HCT116 (cell line): ENCODE measurements at regions not wholly inside any gene's neighbourhood (a gene's known extent, or its start where the extent isn't known, plus 50 kb on each side); places are given as distances from the start of the nearest gene placed in this dataset.

Experiments used
- ATAC-seq: fragments of 200-7000 bp; cut with Tn5 transposase; 2 replicates; pipeline ENCODE4 v1.9.1; 2020; ENCODE audit warnings: mild to moderate bottlenecking, moderate library complexity
- BruUV-seq: library from RNA; stranded (reverse); fragments of 400-500 nt; replicated peaks from 2 replicates; lab custom pipeline; 2021; lab: Mats Ljungman, UMichigan
- CTCF ChIA-PET: fragments of 300-600 bp; sonication (Branson Sonifier 250); formaldehyde crosslinking; loops from one replicate; lab custom pipeline; 2021; ENCODE audit warnings: antibody characterized with exemption; lab: Charles Lee
- POLR2A ChIA-PET: fragments of 300-600, 350-600 bp; sonication (Branson Sonifier 250); formaldehyde crosslinking; loops from one replicate; lab custom pipeline; 2021; ENCODE audit warnings: antibody characterized with exemption; lab: Charles Lee
- RAD21 ChIA-PET, 2 experiments: fragments of 300-600 bp; sonication (Branson Sonifier 250); formaldehyde crosslinking; loops; one replicate each; lab custom pipeline; 2023; ENCODE audit warnings: low total read pairs in 2 of 2; ENCODE audit not compliant: uncharacterized antibody in 2 of 2, unreplicated experiment in 2 of 2, low non-redundant PET in 1 of 2; lab: Charles Lee
- DNase-seq: peaks from one replicate; pipeline ENCODE4 v3.0.0-alpha.2; 2010; ENCODE audit warnings: low read depth, low spot score
- H2AFZ ChIP-seq: fragments of 200-600 bp; shearing (Covaris generic), sonication (generic); 2 replicates; pipeline ENCODE4 v1.6.1; 2017; ENCODE audit warnings: low read depth, mixed run types, mixed read lengths, antibody characterized with exemption, low read length; ENCODE audit not compliant: poor library complexity, severe bottlenecking
- H3K27ac ChIP-seq: 2 replicates; pipeline ENCODE4 v1.5.1; 2012; ENCODE audit warnings: low read depth, low read length
- H3K27me3 ChIP-seq: fragments of 200-600 bp; sonication (generic); 2 replicates; pipeline ENCODE4 v1.6.1; 2016; ENCODE audit warnings: mixed run types, low read length, mixed read lengths; ENCODE audit not compliant: insufficient read depth
- H3K36me3 ChIP-seq, 2 experiments: fragments of 200-500 bp in 1 of 2; fragments of 200-600 bp in 1 of 2; sonication (Bioruptor generic) in 1 of 2; sonication (generic) in 1 of 2; 2 replicates each; pipeline versions ENCODE4 v1.5.1 to v1.6.1; 2014 to 2016; ENCODE audit warnings: low read length in 2 of 2, inconsistent platforms in 1 of 2, mixed read lengths in 1 of 2, mixed run types in 1 of 2; ENCODE audit not compliant: insufficient read depth in 2 of 2, control insufficient read depth in 1 of 2
- H3K4me1 ChIP-seq, 2 experiments: fragments of 200-600 bp in 1 of 2; sonication (generic) in 1 of 2; 2 replicates each; pipeline versions ENCODE4 v1.5.1 to v1.6.1; 2012 to 2017; ENCODE audit warnings: low read length in 2 of 2, inconsistent platforms in 1 of 2, mild to moderate bottlenecking in 1 of 2, mixed read lengths in 1 of 2, mixed run types in 1 of 2, moderate library complexity in 1 of 2; ENCODE audit not compliant: insufficient read depth in 2 of 2, control insufficient read depth in 1 of 2
- H3K4me2 ChIP-seq: fragments of 200-600 bp; sonication (generic); 2 replicates; pipeline ENCODE4 v1.6.1; 2017; ENCODE audit warnings: mixed run types, low read length, mixed read lengths
- H3K4me3 ChIP-seq, 2 experiments: fragments of 200-600 bp in 1 of 2; sonication (generic) in 1 of 2; replicated peaks in 1 of 2; 2 replicates each; pipeline ENCODE4 v1.5.1; 2011 to 2016; ENCODE audit warnings: low read length in 2 of 2, control low read depth in 1 of 2, low read depth in 1 of 2, mild to moderate bottlenecking in 1 of 2, mixed read lengths in 1 of 2, mixed run types in 1 of 2
- H3K79me2 ChIP-seq: fragments of 200-600 bp; sonication (generic); 2 replicates; pipeline ENCODE4 v1.6.1; 2017; ENCODE audit warnings: mild to moderate bottlenecking, mixed run types, low read length, moderate library complexity, mixed read lengths; ENCODE audit not compliant: insufficient read depth
- H3K9ac ChIP-seq: fragments of 200-600 bp; sonication (generic); 2 replicates; pipeline ENCODE4 v1.6.1; 2016; ENCODE audit warnings: low read length, mixed read lengths
- H3K9me2 ChIP-seq: fragments of 200-600 bp; sonication (generic), shearing (Covaris generic); 2 replicates; pipeline ENCODE4 v1.6.1; 2017; ENCODE audit warnings: mixed run types, mild to moderate bottlenecking, moderate library complexity; ENCODE audit not compliant: insufficient read depth
- H3K9me3 ChIP-seq, 2 experiments: fragments of 200-500 bp in 1 of 2; fragments of 200-600 bp in 1 of 2; sonication (Bioruptor generic) in 1 of 2; sonication (generic) in 1 of 2; 2 replicates each; pipeline ENCODE4 v1.6.1; 2014 to 2017; ENCODE audit warnings: low read length in 2 of 2, mixed read lengths in 2 of 2, inconsistent platforms in 1 of 2, low read depth in 1 of 2, mild to moderate bottlenecking in 1 of 2, mixed run types in 1 of 2, moderate library complexity in 1 of 2; ENCODE audit not compliant: control insufficient read depth in 1 of 2, insufficient read depth in 1 of 2
- H4K20me1 ChIP-seq: fragments of 200-600 bp; sonication (generic), shearing (Covaris generic); 2 replicates; pipeline ENCODE4 v1.6.1; 2017; ENCODE audit warnings: mixed run types, mild to moderate bottlenecking, moderate library complexity; ENCODE audit not compliant: insufficient read depth
- CBX3 ChIP-seq: IDR thresholded peaks from 2 replicates; pipeline ENCODE4 v1.6.1; 2012; ENCODE audit warnings: low read depth
- CEBPB ChIP-seq: IDR thresholded peaks from 2 replicates; pipeline ENCODE4 v1.6.1; 2012; ENCODE audit warnings: low read depth
- EGR1 ChIP-seq: IDR thresholded peaks from 2 replicates; pipeline ENCODE4 v1.6.1; 2012; ENCODE audit warnings: low read depth
- ELF1 ChIP-seq: IDR thresholded peaks from 2 replicates; pipeline ENCODE4 v1.6.1; 2012; ENCODE audit warnings: low read depth, borderline replicate concordance
- EZH2 ChIP-seq: fragments of 200-600 bp; sonication (generic); IDR thresholded peaks from 2 replicates; pipeline ENCODE4 v1.6.1; 2017; ENCODE audit warnings: antibody characterized with exemption, mixed run types
- EZH2phosphoT487 ChIP-seq: fragments of 200-600 bp; IDR thresholded peaks from 2 replicates; pipeline ENCODE4 v1.6.1; 2018; ENCODE audit warnings: antibody characterized with exemption, borderline replicate concordance
- FOSL1 ChIP-seq: IDR thresholded peaks from 2 replicates; pipeline ENCODE4 v1.6.1; 2012; ENCODE audit warnings: low read depth
- JUND ChIP-seq: IDR thresholded peaks from 2 replicates; pipeline ENCODE4 v1.6.1; 2012
- SIN3A ChIP-seq: IDR thresholded peaks from 2 replicates; pipeline ENCODE4 v1.6.1; 2012; ENCODE audit warnings: low read depth
- SP1 ChIP-seq: IDR thresholded peaks from 2 replicates; pipeline ENCODE4 v1.6.1; 2012; ENCODE audit warnings: low read depth
- SRF ChIP-seq: IDR thresholded peaks from 2 replicates; pipeline ENCODE4 v1.6.1; 2012; ENCODE audit warnings: low read depth
- TCF7L2 ChIP-seq: IDR thresholded peaks from 2 replicates; pipeline ENCODE4 v1.7.0; 2011; ENCODE audit warnings: borderline replicate concordance, inconsistent platforms; ENCODE audit not compliant: insufficient read depth, insufficient read length; ENCODE audit errors: extremely low read depth
- YY1 ChIP-seq: IDR thresholded peaks from 2 replicates; pipeline ENCODE4 v1.6.1; 2011; ENCODE audit warnings: low read length, low read depth, moderate library complexity, mild to moderate bottlenecking; ENCODE audit not compliant: insufficient replicate concordance; ENCODE audit errors: extremely low read depth
- ZNF274 ChIP-seq: fragments of 200-500 bp; sonication (Bioruptor generic); IDR thresholded peaks from 2 replicates; pipeline ENCODE4 v1.6.1; 2014; ENCODE audit warnings: mild to moderate bottlenecking, low read depth, low read length, inconsistent platforms
- intact Hi-C: fragments of 100-400 bp; cut with micrococcal nuclease; formaldehyde crosslinking; loops from 2 replicates; pipeline ENCODE4 v1.10.0; 2022
- TF ChIP-seq, protein P1 (sequence below): IDR thresholded peaks from 2 replicates; pipeline ENCODE4 v1.6.1; 2012; ENCODE audit warnings: low read depth
- TF ChIP-seq, protein P2 (sequence below): IDR thresholded peaks from 2 replicates; pipeline ENCODE4 v1.6.1; 2012
- TF ChIP-seq, protein P3 (sequence below): IDR thresholded peaks from 2 replicates; pipeline ENCODE4 v1.6.1; 2011; ENCODE audit warnings: mild to moderate bottlenecking, low read length, moderate library complexity; ENCODE audit not compliant: insufficient replicate concordance; ENCODE audit errors: extremely low read depth

DNA sequence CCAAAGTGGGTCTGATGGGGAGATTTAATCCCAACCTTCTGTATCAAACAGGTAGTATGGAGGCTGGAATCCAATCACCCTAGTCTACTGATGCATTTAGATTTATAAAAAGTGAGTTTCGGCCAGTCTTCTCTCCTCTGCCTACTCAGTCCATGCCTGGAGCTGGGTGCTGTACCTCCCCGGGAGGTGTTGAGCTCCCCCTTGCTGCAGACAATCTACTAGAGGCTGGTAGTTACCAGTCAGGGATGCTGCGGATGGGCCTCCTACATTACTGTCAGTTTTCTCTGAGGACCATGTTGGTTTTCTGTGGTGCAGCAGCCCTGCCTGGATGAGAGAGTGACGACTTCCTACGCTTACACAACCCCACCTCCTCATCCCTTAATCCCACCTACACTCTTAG lies 118.6 kb upstream of the CELF4 start (continued):
- TF ChIP-seq, protein P1, sequence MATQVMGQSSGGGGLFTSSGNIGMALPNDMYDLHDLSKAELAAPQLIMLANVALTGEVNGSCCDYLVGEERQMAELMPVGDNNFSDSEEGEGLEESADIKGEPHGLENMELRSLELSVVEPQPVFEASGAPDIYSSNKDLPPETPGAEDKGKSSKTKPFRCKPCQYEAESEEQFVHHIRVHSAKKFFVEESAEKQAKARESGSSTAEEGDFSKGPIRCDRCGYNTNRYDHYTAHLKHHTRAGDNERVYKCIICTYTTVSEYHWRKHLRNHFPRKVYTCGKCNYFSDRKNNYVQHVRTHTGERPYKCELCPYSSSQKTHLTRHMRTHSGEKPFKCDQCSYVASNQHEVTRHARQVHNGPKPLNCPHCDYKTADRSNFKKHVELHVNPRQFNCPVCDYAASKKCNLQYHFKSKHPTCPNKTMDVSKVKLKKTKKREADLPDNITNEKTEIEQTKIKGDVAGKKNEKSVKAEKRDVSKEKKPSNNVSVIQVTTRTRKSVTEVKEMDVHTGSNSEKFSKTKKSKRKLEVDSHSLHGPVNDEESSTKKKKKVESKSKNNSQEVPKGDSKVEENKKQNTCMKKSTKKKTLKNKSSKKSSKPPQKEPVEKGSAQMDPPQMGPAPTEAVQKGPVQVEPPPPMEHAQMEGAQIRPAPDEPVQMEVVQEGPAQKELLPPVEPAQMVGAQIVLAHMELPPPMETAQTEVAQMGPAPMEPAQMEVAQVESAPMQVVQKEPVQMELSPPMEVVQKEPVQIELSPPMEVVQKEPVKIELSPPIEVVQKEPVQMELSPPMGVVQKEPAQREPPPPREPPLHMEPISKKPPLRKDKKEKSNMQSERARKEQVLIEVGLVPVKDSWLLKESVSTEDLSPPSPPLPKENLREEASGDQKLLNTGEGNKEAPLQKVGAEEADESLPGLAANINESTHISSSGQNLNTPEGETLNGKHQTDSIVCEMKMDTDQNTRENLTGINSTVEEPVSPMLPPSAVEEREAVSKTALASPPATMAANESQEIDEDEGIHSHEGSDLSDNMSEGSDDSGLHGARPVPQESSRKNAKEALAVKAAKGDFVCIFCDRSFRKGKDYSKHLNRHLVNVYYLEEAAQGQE, result no peak
- TF ChIP-seq EZH2, result no peak
- no peak for TF ChIP-seq EZH2phosphoT487
- TF ChIP-seq ZNF274, result no peak
- TF ChIP-seq ELF1, result no peak
- TF ChIP-seq, all 23 proteins: peak for 0

DNA sequence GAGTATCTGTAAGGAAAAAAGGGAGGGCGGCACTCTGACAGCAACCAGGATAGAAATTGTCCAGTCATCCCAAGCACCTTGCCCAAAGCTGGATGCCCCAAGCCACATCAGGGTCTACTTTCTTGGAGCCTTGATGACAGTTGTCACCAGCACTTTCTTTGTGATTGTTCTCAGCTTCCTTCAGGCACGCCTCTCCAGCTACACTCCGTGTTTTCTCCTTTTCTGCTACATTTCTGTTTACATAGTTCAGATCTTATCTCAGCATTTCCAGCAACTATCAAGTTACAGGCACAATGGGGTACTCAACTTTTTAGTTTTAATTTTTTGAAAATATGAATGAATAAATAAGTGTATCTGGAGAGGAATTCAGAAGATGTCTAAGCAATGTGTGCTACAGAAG lies 115.3 kb upstream of the CELF4 start:
- Histone ChIP-seq H3K9ac (no peak overlapping the region), H2AFZ (no peak overlapping the region), H3K79me2 (no peaks in the 10 kb centered on the region), H4K20me1 (no peaks in the 10 kb centered on the region), H3K36me3 (no peaks in the 10 kb centered on the region), H3K9me3 (no peaks in the 10 kb centered on the region), H3K4me3 (no peak overlapping the region), H3K4me1 (no peaks in the 10 kb centered on the region), H3K27me3 (no peaks in the 10 kb centered on the region), H3K9me2 (no peaks in the 10 kb centered on the region), H3K4me2 (no peak overlapping the region), H3K27ac (no peak overlapping the region)
- DNase-seq, result no peak
- ChIA-PET RAD21 (no interaction called here), CTCF (no interaction called here), POLR2A (no interaction called here)
- no TSS peak for BruUV-seq
- ATAC-seq, result no peak
- intact Hi-C loops, result no loop called here
- TF ChIP-seq JUND (no peak), TCF7L2 (no peak), CEBPB (no peak), SIN3A (no peak), CBX3 (no peak), EGR1 (no peak), SP1 (no peak), EZH2 (no peak), ZNF274 (no peak), FOSL1 (no peak), SRF (no peak), ELF1 (no peak), YY1 (no peak)
- TF ChIP-seq, protein P2, sequence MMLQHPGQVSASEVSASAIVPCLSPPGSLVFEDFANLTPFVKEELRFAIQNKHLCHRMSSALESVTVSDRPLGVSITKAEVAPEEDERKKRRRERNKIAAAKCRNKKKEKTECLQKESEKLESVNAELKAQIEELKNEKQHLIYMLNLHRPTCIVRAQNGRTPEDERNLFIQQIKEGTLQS, result no peak
- TF ChIP-seq, protein P3, sequence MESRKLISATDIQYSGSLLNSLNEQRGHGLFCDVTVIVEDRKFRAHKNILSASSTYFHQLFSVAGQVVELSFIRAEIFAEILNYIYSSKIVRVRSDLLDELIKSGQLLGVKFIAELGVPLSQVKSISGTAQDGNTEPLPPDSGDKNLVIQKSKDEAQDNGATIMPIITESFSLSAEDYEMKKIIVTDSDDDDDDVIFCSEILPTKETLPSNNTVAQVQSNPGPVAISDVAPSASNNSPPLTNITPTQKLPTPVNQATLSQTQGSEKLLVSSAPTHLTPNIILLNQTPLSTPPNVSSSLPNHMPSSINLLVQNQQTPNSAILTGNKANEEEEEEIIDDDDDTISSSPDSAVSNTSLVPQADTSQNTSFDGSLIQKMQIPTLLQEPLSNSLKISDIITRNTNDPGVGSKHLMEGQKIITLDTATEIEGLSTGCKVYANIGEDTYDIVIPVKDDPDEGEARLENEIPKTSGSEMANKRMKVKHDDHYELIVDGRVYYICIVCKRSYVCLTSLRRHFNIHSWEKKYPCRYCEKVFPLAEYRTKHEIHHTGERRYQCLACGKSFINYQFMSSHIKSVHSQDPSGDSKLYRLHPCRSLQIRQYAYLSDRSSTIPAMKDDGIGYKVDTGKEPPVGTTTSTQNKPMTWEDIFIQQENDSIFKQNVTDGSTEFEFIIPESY, result no peak
- TF ChIP-seq, protein P1, result no peak
